GM23248 (cell line): ENCODE measurements at regions not wholly inside any gene's neighbourhood (a gene's known extent, or its start where the extent isn't known, plus 50 kb on each side); places are given as distances from the start of the nearest gene placed in this dataset.

Experiments
- EZH2 ChIP-seq: fragments of 200-600 bp; sonication (generic); IDR thresholded peaks from 2 replicates; pipeline ENCODE4 v1.6.1; 2018; ENCODE audit warnings: antibody characterized with exemption, mild to moderate bottlenecking; ENCODE audit not compliant: insufficient read depth, poor library complexity, severe bottlenecking
- EZH2phosphoT487 ChIP-seq: fragments of 200-600 bp; sonication (generic); IDR thresholded peaks from 2 replicates; pipeline ENCODE4 v1.6.1; 2018; ENCODE audit warnings: antibody characterized with exemption, moderate library complexity, mild to moderate bottlenecking, low read depth; ENCODE audit not compliant: insufficient read depth

DNA sequence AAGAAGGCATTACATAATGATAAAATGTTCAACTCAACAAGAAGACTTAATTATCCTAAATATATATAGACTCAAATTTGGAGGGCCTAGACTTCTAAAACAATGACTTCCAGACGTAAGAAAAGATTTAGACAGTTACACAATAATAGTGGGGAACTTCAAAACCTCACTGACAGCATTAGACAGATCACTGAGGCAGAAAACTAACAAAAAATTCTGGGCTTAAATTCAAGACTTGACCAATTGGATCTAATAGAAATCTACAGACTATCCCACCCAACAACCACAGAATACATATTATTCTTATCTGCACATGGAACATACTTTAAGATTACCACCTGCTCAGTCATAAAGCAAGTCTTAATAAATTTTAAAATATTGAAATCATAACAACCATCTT, 93.3 kb upstream of the ARSJ start:
- TF ChIP-seq EZH2phosphoT487 (no peak), EZH2 (no peak)
